Type B pancreatic cell (in vitro differentiated cells): ENCODE measurements at regions not wholly inside any gene's neighbourhood (a gene's known extent, or its start where the extent isn't known, plus 50 kb on each side); places are given as distances from the start of the nearest gene placed in this dataset.

Experiments used
- DNase-seq: peaks from one replicate; pipeline ENCODE4 v3.0.0; 2021; ENCODE audit warnings: mixed read lengths; ENCODE audit not compliant: unreplicated experiment; ENCODE audit errors: extremely low spot score
- H3K27ac Mint-ChIP-seq: 2 replicates; pipeline ENCODE4 v1.8.0; 2021; ENCODE audit warnings: mild to moderate bottlenecking, mixed read lengths
- H3K27me3 Mint-ChIP-seq: 2 replicates; pipeline ENCODE4 v1.8.0; 2021; ENCODE audit warnings: mixed read lengths
- H3K36me3 Mint-ChIP-seq: 2 replicates; pipeline ENCODE4 v1.8.0; 2021; ENCODE audit warnings: mixed read lengths
- H3K4me1 Mint-ChIP-seq: one replicate; pipeline ENCODE4 v1.8.0; 2021; ENCODE audit warnings: mixed read lengths; ENCODE audit not compliant: unreplicated experiment
- H3K4me3 Mint-ChIP-seq: 2 replicates; pipeline ENCODE4 v1.8.0; 2021; ENCODE audit warnings: mild to moderate bottlenecking, mixed read lengths
- H3K9me3 Mint-ChIP-seq: 2 replicates; pipeline ENCODE4 v1.8.0; 2021; ENCODE audit warnings: mixed read lengths
- CTCF ChIP-seq: fragments of 200-600 bp; sonication (generic); conservative IDR thresholded peaks from 2 replicates; pipeline ENCODE4 v1.5.0; 2021; ENCODE audit warnings: antibody characterized with exemption, mild to moderate bottlenecking

GRCh38 chr2:155692106-155692505 lies 640.4 kb downstream of the NR4A2 start:
- no peaks in the 10 kb centered on the region for H3K36me3 Mint-ChIP-seq
- no peak for TF ChIP-seq CTCF
- H3K4me3 Mint-ChIP-seq, result no peak overlapping the region

GRCh38 chr2:155690785-155691184 lies 641.7 kb downstream of the NR4A2 start:
- H3K27ac Mint-ChIP-seq, result no peak overlapping the region

More at GRCh38 chr2:155692106-155692505, 640.4 kb downstream of the NR4A2 start:
- H3K9me3 Mint-ChIP-seq, result no peaks in the 10 kb centered on the region
- no peak for DNase-seq
- H3K27ac Mint-ChIP-seq, result no peak overlapping the region
- no peaks in the 10 kb centered on the region for H3K4me1 Mint-ChIP-seq
- no peaks in the 10 kb centered on the region for H3K27me3 Mint-ChIP-seq

GRCh38 chr2:155689791-155690190 lies 642.7 kb downstream of the NR4A2 start:
- Mint-ChIP-seq H3K4me3 (no peak overlapping the region), H3K27me3 (no peaks in the 10 kb centered on the region), H3K36me3 (no peaks in the 10 kb centered on the region), H3K4me1 (no peaks in the 10 kb centered on the region), H3K9me3 (no peaks in the 10 kb centered on the region), H3K27ac (no peak overlapping the region)
- no peak for TF ChIP-seq CTCF
- no peak for DNase-seq

More at GRCh38 chr2:155690785-155691184, 641.7 kb downstream of the NR4A2 start:
- H3K4me1 Mint-ChIP-seq, result no peaks in the 10 kb centered on the region
- TF ChIP-seq CTCF, result no peak
- no peaks in the 10 kb centered on the region for H3K27me3 Mint-ChIP-seq
- H3K4me3 Mint-ChIP-seq, result no peak overlapping the region
- H3K36me3 Mint-ChIP-seq, result no peaks in the 10 kb centered on the region
- no peak for DNase-seq
- H3K9me3 Mint-ChIP-seq, result no peaks in the 10 kb centered on the region

GRCh38 chr2:155687181-155687580 lies 645.3 kb downstream of the NR4A2 start:
- TF ChIP-seq CTCF, result no peak
- DNase-seq, result no peak
- Mint-ChIP-seq H3K4me3 (no peak overlapping the region), H3K9me3 (no peaks in the 10 kb centered on the region), H3K36me3 (no peaks in the 10 kb centered on the region), H3K27me3 (no peaks in the 10 kb centered on the region), H3K4me1 (no peaks in the 10 kb centered on the region), H3K27ac (no peak overlapping the region)

- no peak overlapping the region for H3K4me3 Mint-ChIP-seq
- no peak overlapping the region for H3K27ac Mint-ChIP-seq
- H3K9me3 Mint-ChIP-seq, result no peaks in the 10 kb centered on the region
- no peaks in the 10 kb centered on the region for H3K27me3 Mint-ChIP-seq
- no peak for TF ChIP-seq CTCF
- H3K36me3 Mint-ChIP-seq, result no peaks in the 10 kb centered on the region
- no peak for DNase-seq
- H3K4me1 Mint-ChIP-seq, result no peaks in the 10 kb centered on the region
Measured at GRCh38 chr2:155679647-155680046, 652.9 kb downstream of the NR4A2 start.

- H3K27ac Mint-ChIP-seq, result no peak overlapping the region
- no peaks in the 10 kb centered on the region for H3K36me3 Mint-ChIP-seq
- no peak for DNase-seq
- H3K27me3 Mint-ChIP-seq, result no peaks in the 10 kb centered on the region
- H3K4me1 Mint-ChIP-seq, result no peaks in the 10 kb centered on the region
- no peaks in the 10 kb centered on the region for H3K9me3 Mint-ChIP-seq
- no peak overlapping the region for H3K4me3 Mint-ChIP-seq
- TF ChIP-seq CTCF, result no peak
Measured at GRCh38 chr2:155675920-155676319, 656.6 kb downstream of the NR4A2 start.
